HG02852 (cell line): ENCODE measurements at regions not wholly inside any gene's neighbourhood (a gene's known extent, or its start where the extent isn't known, plus 50 kb on each side); places are given as distances from the start of the nearest gene placed in this dataset.
"Not testable (repeated sequence)": the region's sequence is repeated elsewhere in the genome, so short reads cannot be mapped to it uniquely, and the experiment has no call there.

Experiments
- ATAC-seq: cut with Tn5 transposase; IDR thresholded peaks from one replicate; pipeline ENCODE4 v1.9.1; 2021; ENCODE audit warnings: mild to moderate bottlenecking, moderate library complexity; ENCODE audit not compliant: unreplicated experiment

DNA sequence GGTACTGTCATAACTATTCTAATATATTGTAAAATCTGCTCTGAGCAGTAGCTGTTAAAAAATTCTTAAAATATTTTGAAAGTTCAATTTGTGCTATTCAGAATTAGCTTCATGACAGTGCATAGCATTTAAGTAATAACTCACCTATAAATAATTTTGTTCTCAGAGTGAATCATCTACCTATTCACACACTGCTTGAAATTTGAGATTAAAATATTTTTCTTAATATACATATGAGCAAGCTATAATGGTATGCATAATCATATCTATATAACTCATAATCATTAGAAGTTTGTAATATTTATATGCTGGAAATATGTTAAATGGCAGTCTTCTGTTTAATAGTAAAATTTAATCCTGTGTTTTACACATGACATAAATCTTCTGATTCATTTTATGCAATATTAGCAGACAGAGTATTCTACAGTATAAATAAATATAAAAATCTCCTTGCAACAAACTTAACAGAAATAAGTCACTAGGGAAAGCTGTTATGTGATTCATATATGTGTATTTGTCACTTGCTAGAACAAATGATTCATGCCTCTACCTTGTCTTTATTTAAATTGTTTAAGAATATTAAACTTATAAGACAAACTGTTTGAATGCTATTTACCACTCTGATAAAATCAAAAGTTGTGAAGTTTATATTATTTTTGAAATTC lies 710.8 kb downstream of the PLOD2 start:
- ATAC-seq = no peak

DNA sequence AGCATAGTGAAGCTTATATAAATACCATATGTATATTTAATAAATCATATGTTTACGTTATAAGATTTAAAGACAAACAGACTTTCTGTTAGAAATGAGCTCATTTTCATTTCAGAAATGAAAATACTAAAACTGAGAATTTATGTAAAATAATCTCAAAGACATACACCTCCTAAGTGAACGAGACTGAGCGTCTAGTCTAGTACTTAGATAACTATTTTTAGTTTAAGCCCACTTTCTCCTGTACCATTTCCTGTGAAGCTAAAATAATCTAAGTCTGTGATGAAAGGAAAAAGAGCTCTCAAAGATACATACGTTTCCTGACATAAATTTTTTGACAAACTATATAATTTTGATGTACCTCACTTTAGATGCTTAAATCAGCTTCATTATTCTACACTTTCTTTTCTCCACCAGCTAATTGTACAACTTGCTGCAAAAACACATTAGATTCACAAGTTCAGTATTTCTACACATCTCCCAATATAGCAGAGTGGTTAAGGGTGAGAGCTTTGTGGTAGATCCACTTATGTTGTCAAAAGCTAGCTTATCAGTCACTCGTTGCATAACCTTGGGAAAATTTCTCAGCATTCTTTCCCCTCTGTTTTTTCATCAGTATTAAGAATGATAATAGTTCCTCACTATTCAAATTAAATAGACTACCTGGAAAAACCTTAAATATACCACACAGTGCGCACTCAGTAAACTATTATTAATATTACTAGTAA lies 703.0 kb downstream of the PLOD2 start:
- peak; percentile 54 for ATAC-seq

DNA sequence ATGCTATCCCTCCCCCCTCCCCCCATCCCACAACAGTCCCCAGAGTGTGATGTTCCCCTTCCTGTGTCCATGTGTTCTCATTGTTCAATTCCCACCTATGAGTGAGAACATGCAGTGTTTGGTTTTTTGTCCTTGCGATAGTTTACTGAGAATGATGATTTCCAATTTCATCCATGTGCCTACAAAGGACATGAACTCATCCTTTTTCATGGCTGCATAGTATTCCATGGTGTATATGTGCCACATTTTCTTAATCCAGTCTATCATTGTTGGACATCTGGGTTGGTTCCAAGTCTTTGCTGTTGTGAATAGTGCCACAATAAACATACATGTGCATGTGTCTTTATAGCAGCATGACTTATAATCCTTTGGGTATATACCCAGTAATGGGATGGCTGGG lies 701.3 kb downstream of the PLOD2 start:
- not testable (repeated sequence) for ATAC-seq

DNA sequence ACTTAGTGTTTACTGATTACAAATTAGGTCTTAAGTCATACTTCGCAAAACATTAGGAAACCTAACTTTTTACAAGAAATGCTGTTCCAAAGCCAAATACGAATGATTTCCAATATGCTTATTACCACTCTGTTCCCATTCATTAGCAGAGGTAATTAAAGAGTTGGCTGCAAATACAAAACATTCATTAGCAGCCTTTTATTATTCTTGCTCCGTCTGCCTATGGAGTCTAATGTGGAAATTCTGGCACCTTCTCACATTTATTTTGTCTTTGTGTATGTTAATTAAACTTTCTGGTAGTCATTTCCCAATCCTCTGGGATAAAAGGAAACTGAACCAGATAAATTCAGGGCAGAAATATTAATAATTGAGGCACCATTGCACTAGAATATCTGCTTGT lies 689.0 kb downstream of the PLOD2 start:
- ATAC-seq = no peak

DNA sequence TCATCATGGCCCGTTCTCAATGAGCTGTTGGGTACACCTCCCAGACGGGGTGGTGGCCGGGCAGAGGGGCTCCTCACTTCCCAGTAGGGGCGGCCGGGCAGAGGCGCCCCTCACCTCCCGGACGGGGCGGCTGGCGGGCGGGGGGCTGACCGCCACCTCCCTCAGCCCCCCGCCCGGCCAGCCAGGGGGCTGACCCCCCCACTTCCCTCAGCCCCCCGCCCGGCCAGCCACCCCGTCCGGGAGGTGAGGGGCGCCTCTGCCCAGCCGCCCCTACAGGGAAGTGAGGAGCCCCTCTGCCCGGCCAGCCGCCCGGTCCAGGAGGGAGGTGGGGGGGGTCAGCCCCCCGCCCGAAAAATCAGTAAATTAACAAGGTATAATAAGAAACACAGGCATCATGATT lies 678.2 kb downstream of the PLOD2 start:
- not testable (repeated sequence) for ATAC-seq

DNA sequence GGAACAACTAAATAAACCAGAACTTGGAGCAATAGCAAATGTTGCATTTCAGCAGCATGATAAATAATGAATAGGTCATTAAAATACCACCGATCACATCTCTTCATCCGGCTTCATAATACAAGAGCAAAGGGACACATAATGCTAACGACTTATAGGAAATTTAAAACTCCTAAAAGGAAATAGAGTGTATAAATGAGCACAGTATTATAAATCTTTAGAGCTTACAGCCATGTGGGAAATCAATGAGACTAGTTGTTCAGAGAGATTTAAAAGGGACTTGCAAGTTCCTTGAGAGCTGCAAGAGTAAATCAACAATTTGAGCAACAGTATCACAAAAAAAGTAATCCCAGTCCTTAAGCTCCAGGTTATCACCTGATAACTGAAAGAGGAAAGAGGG lies 677.0 kb downstream of the PLOD2 start:
- no peak for ATAC-seq

DNA sequence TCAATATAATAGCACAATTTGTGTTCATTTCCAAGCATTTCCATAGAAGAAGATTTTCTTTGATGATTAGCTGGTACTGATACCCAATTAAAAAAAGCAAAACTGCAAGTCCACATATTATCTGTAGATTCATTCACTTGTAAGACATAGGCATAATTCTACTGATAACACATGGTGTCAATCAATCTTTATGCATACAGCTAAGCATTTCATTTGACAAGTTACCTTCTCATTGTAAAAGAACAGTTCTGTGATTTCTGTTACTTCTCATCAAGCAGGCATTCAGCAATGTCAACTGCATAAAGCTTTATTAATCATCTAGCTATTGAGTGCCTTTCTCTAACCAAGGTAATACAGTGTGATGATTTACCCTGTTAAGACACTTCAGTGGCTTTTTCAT lies 672.0 kb downstream of the PLOD2 start:
- ATAC-seq = no peak

DNA sequence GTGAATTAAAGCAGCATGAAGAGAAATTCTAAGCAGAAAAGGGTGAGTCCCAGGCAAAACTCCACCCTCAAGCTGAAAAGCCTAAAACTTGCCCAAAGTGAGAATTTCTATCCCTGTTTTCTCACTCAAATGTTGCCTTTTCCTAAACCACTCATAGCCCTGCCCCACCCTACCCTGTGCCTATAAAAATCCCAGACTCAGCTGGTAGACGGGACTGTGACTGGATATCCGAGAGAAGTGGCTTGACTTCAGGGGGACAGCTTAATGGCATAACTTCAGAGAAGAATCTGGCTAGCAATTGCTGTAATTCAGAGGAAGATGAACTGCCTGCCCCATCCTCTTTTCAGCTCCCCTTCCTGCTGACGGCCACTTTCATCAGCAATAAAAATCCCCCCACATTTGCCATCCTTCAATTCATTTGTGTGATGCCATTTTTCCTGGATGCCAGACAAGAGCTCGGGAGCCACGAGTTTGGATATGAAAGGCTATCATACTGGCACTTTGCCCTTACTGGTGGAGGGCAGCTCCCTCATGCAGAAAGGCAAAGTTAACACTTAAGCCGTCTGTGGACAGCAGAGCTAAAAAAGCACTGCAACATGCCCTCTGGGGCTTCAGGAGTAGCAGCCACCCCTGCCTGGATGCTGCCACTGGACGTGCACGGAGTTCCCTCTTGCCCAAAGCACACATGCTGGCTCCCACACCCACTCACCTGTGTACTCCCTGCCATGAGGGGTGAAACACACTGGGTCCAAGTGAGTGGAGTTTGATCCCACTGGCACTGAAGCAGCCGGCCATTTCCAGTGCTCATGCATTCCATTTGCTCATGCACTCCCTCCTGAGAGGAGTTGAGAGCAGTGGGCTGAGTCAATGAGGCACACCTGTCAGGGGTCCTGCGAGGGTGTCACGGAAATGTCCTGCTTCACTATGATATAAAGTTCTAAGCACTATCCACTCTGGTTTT lies 670.6 kb downstream of the PLOD2 start:
- ATAC-seq = no peak

DNA sequence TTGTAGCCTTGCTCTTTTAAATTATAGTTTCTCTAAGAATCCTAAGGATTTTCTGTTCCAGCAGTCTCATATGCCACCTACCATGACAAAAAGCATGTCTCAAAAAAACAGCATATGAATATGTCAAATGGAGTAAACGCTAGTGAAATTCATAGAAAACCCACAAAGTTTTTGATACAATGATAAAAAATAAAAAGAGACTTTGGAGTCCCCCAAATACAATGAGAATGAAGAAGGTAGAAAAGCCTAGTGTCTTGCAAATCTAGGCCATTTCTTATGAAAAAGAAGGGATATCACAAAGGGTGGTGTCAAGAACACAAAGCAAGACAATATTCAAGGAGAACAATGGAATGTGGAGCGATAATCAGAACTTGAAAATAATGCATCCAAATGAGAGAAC lies 668.5 kb downstream of the PLOD2 start:
- ATAC-seq = no peak

DNA sequence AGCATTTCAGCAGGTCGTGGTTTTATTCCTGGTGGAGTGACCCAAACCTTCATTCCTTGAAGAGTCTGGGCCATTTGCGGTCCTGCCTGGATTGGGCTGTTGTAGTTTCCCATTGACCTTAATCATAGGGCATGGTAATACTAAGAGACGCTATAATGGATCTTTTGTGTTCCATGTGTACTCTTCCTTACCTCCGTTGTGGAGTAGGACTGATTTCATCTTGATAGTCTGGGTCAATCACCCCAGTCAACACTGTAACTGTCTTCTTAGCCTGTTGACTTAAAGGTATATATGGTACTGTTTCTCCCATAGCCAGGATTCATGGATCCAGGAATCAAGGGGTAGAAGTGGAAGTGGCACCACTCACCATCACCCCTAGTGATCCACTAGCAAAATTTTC lies 643.6 kb downstream of the PLOD2 start:
- not testable (repeated sequence) for ATAC-seq

DNA sequence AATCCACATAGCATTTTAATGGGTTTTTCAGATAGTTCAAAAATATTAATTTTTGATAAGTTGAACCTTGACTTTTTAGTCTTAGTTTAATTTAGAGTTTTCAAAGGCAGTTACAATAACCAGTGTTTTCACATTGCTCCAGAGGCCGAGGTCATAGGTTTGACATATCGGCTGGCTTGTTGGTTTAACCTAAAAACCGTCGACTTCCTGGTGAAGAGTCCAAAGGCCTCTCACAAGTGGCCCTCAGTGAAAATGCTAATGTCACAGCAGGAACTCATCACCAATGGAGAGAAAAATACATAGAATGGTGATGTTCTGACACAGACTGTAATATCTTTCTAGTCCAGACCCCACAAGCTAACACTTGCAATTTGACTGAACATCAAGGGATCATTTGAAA lies 642.3 kb downstream of the PLOD2 start:
- ATAC-seq = no peak

DNA sequence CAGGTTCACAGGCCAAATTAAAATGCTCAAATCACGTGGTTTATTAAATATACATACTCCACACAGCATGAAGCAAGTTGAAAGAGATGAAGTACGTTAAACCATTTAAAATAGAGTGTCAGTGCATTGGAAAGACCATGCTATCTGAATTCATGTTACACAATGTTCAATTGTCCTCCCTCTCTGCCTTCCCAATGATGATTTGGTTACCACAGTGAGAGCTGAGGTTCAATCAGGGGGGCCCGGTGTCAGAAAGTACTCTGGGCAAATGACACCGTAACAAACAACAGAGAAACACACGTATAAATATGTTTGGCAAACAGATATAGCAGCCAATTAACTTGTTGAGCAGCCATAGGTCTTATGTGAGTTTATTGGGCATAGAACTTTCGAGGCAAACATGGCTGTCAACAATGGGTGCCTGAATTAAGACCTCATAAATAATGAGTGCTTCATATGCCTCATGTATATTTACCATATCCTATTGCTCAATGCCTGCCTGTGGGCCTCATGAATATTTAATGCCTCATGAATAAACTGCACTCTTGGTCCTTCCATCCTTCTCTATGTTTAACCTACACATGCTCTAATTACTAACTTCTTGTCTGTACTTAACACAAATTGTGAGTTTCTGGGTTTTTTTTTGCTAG lies 641.5 kb downstream of the PLOD2 start:
- ATAC-seq = no peak

DNA sequence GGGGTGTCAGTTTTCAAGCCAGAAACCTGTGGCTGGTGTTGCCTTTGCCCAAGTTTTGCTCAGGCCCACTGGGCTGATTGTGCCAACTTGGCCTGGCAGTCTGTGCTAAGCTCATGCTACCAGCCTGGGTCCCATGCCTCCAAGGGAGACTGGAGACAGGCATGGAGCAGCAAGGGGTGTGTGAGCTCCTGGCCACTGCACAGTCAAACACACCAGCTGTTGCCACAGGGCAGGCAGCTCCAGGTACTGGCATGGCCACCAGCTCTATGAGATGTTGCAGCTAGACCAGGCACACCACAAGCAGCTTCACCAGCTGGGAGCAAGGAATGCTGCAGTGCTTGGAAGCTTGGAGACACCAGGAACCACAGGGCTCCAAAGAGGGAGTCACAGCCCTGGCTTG lies 638.8 kb downstream of the PLOD2 start:
- ATAC-seq = no peak

DNA sequence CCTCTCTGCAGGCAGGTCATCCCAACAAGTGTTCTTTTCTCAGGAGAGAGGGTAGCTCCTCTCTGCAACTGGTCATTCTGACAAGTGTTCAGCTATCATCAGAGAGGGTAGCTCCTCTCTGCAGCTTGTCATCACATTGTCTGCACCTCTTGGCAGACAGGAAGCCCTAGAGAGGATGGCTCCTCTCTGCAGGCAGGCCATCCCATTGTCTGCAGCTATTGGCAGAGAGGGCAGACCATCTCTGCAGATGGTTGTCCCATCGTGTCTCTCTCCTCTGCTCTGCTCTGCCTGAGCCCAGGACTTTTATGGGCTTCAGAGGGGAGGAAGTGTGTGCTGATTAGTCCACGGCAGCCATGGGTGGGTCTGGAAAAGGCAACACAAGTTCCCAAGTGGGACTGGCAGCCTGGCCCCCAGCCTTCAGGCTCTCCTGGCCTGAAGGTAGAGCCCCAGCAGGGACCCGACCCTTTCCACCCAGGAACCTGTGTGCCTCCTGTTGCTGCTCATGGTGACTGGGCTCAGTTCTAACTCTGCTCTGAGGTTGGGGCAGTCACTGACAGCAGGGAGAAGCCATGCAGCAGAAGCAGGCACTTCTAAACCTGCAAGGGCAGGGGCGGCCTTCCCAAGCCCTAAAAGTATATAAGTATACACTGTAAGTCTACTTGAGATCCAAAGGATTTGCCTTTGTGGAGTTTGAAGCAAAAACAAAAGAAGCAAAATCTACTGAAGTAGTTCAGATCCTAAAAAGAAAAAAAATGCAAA lies 637.9 kb downstream of the PLOD2 start:
- no peak for ATAC-seq

DNA sequence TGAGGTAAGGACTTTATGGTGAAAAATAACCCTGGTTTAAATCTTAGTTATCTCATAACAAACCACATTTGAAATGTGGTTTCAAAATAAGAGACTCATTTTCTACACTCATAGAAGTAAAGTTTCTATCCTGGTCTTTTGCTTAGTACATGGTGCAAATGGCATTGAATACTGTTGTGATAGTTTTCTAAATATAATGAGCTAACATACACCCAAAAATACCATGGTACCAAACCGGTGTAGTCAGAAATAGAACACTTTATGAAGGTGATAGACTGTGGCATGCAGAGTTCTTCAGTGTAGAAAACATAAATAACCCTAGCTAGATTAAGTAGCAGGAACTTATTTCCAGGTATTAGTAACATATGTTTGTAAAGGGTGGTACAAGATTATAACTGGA lies 629.4 kb downstream of the PLOD2 start:
- no peak for ATAC-seq

DNA sequence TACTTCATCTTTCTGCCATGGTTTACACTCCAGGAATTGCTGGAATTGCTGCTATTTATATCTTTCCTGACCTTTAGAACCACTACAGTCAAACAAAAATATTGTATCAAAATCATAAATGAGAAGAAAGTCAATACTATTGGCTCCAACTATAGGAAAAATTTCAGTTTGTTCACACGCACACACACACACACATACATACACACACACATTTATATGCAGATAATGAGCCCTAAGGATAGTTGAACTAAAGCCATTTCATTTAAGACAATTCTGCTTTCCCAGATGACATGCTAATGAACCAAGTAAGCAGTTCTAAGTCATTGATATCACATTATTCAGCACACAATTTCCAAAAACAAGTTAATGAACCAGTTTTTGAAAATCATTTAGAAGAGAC lies 627.3 kb downstream of the PLOD2 start:
- no peak for ATAC-seq

DNA sequence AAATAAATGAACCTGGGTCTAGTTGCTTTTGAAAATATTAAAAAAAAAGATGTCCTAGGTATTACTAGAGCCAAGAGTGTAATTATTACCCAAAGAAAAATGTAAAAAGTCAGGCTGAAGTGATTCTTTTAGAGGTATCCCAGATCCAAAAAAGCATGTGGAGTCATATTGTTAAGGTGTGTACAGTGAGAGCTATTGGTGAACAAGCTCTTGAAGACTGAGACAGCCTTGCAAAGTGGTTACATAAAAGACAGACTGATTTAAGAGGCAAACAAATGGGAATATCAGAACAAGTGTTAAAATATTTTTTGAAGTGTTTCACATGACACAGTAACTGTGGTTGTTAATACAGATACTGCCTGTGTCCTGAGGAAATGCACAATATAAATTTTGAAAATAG lies 624.5 kb downstream of the PLOD2 start:
- no peak for ATAC-seq

DNA sequence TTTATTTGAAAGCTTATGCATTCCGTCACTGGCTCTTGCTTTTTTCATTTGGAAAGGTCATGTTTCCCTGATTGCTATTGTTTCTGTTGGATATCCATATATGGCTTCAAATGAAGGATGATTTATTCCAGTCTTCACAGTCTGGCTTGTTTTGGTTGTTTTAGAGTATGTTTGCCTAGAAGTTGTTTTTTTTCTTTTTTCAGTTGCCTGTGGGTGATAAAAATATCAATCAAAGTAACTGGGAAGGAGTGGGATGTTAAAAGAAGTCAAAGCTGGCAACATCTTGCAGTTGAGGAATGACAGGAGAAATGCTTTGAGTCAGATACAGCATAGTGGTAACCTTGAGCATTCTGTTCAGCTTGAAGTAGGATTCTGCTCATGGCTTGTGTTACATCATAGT lies 610.5 kb downstream of the PLOD2 start:
- no peak for ATAC-seq

DNA sequence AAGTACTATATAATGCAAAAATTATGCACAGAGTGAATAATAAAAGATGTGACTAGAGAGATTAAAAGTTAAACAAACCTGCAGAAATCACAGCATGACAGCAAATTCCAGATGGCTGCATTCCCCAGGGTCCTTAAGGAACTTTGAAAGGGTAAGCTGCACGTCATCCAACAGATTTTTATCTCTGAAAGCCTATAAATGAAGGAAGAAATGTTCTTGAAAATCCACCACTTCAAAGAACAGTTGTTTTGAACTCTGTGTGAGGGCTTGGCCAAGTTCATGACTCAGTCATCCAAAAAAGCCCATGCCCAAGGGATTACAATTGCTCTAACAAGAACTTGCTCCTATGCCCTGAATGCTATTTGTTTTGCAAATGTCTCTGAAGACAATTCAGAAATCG lies 603.6 kb downstream of the PLOD2 start:
- no peak for ATAC-seq

DNA sequence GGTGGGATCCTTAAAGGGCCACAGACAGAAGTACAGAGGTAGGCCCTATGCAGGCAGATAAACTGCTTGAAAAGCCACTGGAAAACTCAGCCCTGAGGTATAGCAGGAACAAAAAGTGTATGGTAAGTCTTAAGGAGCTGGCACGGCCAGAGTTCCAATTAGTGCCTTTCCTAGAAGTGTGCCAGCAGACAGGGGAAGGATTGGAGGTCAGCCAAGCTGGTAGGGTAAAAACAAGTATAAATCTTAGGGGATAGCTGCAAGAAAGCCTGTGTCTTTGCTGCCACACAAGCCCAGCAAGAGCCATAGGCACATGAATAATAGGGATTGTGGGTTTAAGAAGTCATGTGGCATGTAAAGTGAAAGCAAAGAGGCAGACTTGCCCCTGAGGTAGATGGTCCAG lies 582.5 kb downstream of the PLOD2 start:
- ATAC-seq = no peak
